ENCODE measurements at regions not wholly inside any gene's neighbourhood (a gene's known extent, or its start where the extent isn't known, plus 50 kb on each side); places are given as distances from the start of the nearest gene placed in this dataset.

- Histone ChIP-seq H3K4me1 (ENCODE audit: insufficient read depth, low read length, poor library complexity, severe bottlenecking) (no peaks in the 10 kb centered on the region), H2AFZ (ENCODE audit: low read length) (no peak overlapping the region), H3K9me3 (ENCODE audit: low read length) (no peaks in the 10 kb centered on the region), H3K4me2 (ENCODE audit: low read length) (no peak overlapping the region), H3K79me2 (ENCODE audit: insufficient read depth, low read depth, low read length) (no peaks in the 10 kb centered on the region), H4K20me1 (ENCODE audit: insufficient read depth, low read length) (no peaks in the 10 kb centered on the region), H3K9me2 (ENCODE audit: insufficient read depth, low read length) (no peaks in the 10 kb centered on the region), H3K4me3 (ENCODE audit: low read depth, low read length, poor library complexity, severe bottlenecking) (no peak overlapping the region), H3K27ac (ENCODE audit: low read depth, low read length, poor library complexity, severe bottlenecking) (no peak overlapping the region), H3K36me3 (ENCODE audit: insufficient read depth, low read length) (no peaks in the 10 kb centered on the region)
- DNase-seq (ENCODE audit: low spot score): no peak
- POLR2A ChIA-PET: no interaction called here
- TF ChIP-seq, protein P1, sequence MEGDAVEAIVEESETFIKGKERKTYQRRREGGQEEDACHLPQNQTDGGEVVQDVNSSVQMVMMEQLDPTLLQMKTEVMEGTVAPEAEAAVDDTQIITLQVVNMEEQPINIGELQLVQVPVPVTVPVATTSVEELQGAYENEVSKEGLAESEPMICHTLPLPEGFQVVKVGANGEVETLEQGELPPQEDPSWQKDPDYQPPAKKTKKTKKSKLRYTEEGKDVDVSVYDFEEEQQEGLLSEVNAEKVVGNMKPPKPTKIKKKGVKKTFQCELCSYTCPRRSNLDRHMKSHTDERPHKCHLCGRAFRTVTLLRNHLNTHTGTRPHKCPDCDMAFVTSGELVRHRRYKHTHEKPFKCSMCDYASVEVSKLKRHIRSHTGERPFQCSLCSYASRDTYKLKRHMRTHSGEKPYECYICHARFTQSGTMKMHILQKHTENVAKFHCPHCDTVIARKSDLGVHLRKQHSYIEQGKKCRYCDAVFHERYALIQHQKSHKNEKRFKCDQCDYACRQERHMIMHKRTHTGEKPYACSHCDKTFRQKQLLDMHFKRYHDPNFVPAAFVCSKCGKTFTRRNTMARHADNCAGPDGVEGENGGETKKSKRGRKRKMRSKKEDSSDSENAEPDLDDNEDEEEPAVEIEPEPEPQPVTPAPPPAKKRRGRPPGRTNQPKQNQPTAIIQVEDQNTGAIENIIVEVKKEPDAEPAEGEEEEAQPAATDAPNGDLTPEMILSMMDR (conservative IDR thresholded peaks at IDR 0.05; ENCODE audit: low read length): no peak
- TF ChIP-seq EZH2phosphoT487 (IDR thresholded peaks at IDR 0.05; ENCODE audit: borderline replicate concordance, low read depth, low read length): no peak
- CTCF ChIA-PET (ENCODE audit: unreplicated experiment): no interaction called here
- intact Hi-C loops (cut with micrococcal nuclease; ENCODE audit: unreplicated experiment): no loop called here
- BruUV-seq (replicated peaks): no TSS peak
Observed at GRCh38 chr9:89655990-89656657, 51.3 kb downstream of the GADD45G start.

DNA sequence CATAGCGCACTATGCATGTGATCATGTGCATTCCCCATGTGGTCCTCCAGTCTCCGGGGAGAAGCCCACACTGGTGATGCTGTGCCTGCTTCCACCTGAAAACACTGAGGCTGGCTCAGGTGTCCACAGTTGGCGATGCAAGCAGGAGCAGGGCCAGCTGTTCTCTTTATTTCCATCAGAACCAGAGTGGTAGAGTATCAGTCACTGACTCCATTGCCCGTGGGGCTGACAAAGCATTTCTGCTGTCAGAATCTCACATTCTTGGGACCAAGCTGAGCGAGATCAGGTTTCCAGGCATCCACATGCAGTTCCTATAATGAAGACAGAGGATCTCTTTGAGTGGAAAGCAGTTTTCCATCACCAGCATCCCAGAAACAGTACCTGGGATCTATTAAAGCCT lies 52.5 kb downstream of the GADD45G start:
- DNase-seq (ENCODE audit: low spot score): no peak
- ChIA-PET CTCF (ENCODE audit: unreplicated experiment) (no interaction called here), POLR2A (no interaction called here)
- H3K9me2 ChIP-seq (ENCODE audit: insufficient read depth, low read length): no peaks in the 10 kb centered on the region
- H3K79me2 ChIP-seq (ENCODE audit: insufficient read depth, low read depth, low read length): no peaks in the 10 kb centered on the region
- no peaks in the 10 kb centered on the region for H3K36me3 ChIP-seq (ENCODE audit: insufficient read depth, low read length)
- H2AFZ ChIP-seq (ENCODE audit: low read length): no peak overlapping the region
- H3K27ac ChIP-seq (ENCODE audit: low read depth, low read length, poor library complexity, severe bottlenecking): no peak overlapping the region
- no peaks in the 10 kb centered on the region for H3K4me1 ChIP-seq (ENCODE audit: insufficient read depth, low read length, poor library complexity, severe bottlenecking)
- no peak overlapping the region for H3K4me3 ChIP-seq (ENCODE audit: low read depth, low read length, poor library complexity, severe bottlenecking)
- no TSS peak for BruUV-seq (replicated peaks)
- intact Hi-C loops (cut with micrococcal nuclease; ENCODE audit: unreplicated experiment): no loop called here
- TF ChIP-seq EZH2phosphoT487 (IDR thresholded peaks at IDR 0.05; ENCODE audit: borderline replicate concordance, low read depth, low read length): no peak
- TF ChIP-seq, protein P1 (conservative IDR thresholded peaks at IDR 0.05; ENCODE audit: low read length): no peak
- no peaks in the 10 kb centered on the region for H4K20me1 ChIP-seq (ENCODE audit: insufficient read depth, low read length)
- H3K4me2 ChIP-seq (ENCODE audit: low read length): no peak overlapping the region
- H3K9me3 ChIP-seq (ENCODE audit: low read length): no peaks in the 10 kb centered on the region

- H3K4me1 ChIP-seq (ENCODE audit: insufficient read depth, low read length, poor library complexity, severe bottlenecking): no peaks in the 10 kb centered on the region
- H3K36me3 ChIP-seq (ENCODE audit: insufficient read depth, low read length): no peaks in the 10 kb centered on the region
- BruUV-seq (replicated peaks): no TSS peak
- CTCF ChIA-PET (ENCODE audit: unreplicated experiment): no interaction called here
- H3K79me2 ChIP-seq (ENCODE audit: insufficient read depth, low read depth, low read length): no peaks in the 10 kb centered on the region
- no peaks in the 10 kb centered on the region for H4K20me1 ChIP-seq (ENCODE audit: insufficient read depth, low read length)
- H3K4me2 ChIP-seq (ENCODE audit: low read length): no peak overlapping the region
- no peak overlapping the region for H2AFZ ChIP-seq (ENCODE audit: low read length)
- DNase-seq (ENCODE audit: low spot score): no peak
- no peaks in the 10 kb centered on the region for H3K9me3 ChIP-seq (ENCODE audit: low read length)
- H3K9me2 ChIP-seq (ENCODE audit: insufficient read depth, low read length): no peaks in the 10 kb centered on the region
- intact Hi-C loops (cut with micrococcal nuclease; ENCODE audit: unreplicated experiment): no loop called here
- H3K27ac ChIP-seq (ENCODE audit: low read depth, low read length, poor library complexity, severe bottlenecking): no peak overlapping the region
- TF ChIP-seq, protein P1 (conservative IDR thresholded peaks at IDR 0.05; ENCODE audit: low read length): no peak
- TF ChIP-seq EZH2phosphoT487 (IDR thresholded peaks at IDR 0.05; ENCODE audit: borderline replicate concordance, low read depth, low read length): no peak
- no peak overlapping the region for H3K4me3 ChIP-seq (ENCODE audit: low read depth, low read length, poor library complexity, severe bottlenecking)
- POLR2A ChIA-PET: no interaction called here
Observed at GRCh38 chr9:89657765-89658164, 53.0 kb downstream of the GADD45G start.

Data from OCI-LY7 (cell line).